GM19395 (cell line): ENCODE measurements at regions not wholly inside any gene's neighbourhood (a gene's known extent, or its start where the extent isn't known, plus 50 kb on each side); places are given as distances from the start of the nearest gene placed in this dataset.

Experiments used
- ATAC-seq: cut with Tn5 transposase; IDR thresholded peaks from one replicate; pipeline ENCODE4 v1.9.1; 2021; ENCODE audit warnings: mild to moderate bottlenecking, moderate library complexity; ENCODE audit not compliant: unreplicated experiment

DNA sequence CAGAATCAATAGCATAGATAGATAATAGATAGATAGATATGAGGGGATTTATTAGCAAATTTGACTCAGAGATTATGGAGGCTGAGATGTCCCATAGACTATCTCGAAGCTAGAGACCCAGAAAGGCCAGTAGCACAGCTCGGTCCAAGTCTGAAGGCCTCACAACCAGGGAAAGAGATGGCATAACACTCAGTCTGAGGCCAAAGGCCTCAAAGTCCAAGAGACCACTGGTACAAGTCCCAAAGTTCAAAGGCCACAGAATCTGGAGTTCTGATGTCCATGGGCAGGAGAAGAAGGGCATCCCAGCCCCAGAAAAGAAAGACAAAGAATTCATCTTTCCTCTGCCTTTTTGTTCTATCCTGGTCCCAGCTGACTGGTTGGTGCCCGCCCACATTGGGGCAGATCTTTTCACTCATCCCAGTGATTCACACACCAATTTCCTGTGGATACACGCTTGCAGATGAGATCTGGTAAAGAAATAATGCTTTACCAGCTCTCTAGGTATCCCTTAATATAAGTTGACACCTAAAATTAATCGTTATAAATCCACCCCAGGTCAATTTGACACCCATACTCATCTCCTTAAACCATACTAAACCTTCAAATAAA lies 127.8 kb upstream of the FBN2 start:
- ATAC-seq = no peak

DNA sequence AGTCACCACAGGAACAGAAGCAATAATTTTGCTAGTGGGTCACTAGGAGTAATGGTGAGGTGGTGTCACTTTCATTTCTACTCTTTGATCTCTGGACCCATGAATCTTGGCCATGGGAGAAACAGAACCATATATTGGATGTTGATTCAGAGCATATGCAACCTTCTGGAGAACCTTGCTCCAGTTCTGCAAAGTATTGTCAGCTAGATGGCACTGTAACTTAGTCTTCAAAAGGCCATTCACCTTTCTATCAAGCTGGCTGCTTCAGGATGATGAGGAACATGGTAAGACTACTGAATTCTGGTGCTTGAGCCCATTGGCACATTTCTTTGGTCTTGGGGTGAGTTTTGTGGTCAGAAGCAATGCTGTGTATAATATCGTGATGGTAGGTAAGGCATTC lies 129.1 kb upstream of the FBN2 start:
- ATAC-seq = no peak

DNA sequence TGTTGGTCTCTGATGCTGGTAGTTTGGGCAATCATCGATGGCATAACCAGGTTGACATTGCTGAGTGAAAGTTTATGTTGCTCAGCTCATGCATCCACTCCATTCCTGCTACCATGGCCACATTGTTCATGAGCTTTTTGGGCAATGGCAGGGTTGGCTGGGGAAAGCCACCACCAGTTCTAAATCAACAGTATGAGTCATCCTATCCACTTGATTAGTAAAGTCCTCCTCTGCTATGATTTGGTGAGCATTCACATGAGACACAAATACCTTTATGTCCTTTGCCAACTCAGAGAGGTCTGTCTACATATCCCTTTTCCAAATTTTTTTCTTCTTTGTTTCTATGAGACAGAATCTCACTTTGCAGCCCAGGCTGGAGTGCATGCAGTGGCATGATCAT lies 129.7 kb upstream of the FBN2 start:
- no peak for ATAC-seq

DNA sequence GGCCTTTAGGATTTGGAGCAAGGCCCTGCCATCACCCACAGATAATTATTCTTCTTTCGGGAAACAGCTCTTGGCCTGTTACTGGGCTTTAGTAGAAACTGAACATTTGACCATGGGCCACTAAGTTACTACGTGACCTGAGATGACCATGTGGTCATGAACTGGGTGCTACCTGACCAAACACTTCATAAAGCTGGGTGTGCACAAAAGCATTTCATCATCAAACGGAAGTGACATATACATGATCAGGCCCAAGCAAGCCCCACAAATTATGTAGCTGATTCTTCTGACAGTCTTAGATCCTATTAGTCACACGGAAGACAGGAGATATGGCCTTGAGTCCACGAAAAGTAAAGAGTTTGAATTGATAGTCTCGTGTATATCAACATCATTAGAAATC lies 130.9 kb upstream of the FBN2 start:
- ATAC-seq = no peak

DNA sequence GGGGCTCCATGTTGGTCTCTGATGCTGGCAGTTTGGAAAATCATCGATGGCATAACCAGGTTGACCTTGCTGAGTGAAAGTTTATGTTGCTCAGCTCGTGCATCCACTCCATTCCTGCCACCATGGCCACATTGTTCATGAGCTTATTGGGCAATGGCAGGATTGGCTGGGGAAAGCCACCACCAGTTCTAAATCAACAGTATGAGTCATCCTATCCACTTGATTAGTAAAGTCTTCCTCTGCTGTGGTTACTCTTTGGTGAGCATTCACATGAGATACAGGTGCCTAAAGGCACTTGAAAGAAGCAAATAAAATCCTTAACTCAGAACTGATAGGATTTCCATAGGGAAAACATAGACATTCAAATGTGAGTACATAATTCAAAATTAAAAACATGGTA lies 131.8 kb upstream of the FBN2 start:
- ATAC-seq = no peak

DNA sequence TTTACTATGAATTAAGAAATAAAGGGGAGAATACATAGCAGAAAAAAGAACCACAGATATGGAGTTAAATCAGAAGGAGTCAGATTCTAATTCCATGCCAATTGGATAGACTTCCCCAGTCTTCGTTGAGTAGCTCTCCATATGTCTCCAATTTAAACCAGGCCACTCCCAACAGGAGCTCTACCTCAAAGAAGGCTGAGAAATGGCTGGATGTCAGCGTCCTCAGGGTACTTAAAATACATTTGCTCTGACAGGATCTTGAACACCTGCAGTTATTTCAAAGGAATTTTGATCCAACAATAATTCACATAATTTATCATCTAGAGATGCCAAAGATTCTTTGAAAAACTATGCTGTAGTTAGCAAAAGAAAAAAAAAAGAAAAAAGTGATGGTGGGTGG lies 133.9 kb upstream of the FBN2 start:
- no peak for ATAC-seq

DNA sequence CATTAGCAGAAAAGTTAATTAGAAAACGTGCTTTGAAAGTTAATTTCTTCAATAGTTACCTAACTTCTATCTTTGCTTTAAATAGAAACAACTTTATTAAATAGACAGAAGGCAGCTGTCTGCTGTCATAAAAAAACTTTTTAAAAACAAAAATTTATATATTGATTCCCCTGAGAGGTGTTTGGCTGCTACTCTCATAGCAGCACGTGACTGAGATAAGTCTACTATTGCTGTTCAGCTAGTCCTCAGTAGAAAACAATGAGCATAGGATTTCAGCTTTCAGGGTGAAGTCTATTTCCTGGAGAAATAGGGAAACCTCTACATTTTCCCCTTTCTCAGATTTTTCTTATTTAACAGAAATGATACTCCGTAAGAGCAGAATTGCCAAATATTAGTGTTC lies 135.0 kb upstream of the FBN2 start:
- no peak for ATAC-seq

DNA sequence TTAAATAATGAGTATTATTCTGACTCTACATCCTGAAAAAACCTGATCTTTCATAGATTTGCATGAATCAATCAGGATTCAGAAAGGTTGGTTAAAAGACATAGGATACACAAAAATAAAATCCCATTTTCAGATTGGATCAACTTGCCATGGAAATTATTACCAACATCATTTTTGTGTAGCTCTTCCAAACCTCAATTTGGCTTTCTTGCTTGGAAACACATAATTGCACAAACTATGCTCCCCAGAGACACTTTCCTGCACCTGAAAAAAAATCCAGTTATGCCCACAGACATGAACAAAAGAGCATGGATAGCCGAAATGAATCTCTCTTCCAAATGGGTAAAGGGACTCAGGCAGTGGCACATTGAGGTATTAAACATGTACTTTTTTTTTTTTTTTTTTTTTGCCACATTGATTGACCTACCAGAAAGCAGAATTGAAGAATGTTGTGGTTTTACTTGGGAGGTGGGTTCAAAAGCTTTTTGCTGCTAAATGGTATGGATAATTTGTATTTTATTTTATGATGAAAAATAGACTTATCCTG lies 135.4 kb upstream of the FBN2 start:
- no peak for ATAC-seq

DNA sequence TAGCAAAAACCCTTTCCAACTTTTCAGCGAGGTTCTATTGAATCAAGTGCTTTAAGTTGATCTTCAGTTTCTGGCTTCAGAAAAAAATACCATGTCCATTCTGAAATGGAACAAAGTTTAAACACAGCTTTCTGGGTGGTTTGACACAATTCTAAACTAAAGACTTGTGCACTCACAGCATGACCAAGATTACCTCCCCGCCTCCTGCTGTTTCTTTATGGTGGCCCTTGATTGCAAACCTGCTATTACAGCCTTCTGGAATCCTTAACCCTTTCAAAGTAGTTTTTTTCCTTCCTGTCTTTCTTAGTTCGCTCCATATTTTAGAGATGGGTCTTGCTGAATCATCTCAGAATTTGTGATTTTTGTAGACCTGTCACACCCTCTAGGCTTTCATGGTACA lies 135.9 kb upstream of the FBN2 start:
- ATAC-seq = no peak

DNA sequence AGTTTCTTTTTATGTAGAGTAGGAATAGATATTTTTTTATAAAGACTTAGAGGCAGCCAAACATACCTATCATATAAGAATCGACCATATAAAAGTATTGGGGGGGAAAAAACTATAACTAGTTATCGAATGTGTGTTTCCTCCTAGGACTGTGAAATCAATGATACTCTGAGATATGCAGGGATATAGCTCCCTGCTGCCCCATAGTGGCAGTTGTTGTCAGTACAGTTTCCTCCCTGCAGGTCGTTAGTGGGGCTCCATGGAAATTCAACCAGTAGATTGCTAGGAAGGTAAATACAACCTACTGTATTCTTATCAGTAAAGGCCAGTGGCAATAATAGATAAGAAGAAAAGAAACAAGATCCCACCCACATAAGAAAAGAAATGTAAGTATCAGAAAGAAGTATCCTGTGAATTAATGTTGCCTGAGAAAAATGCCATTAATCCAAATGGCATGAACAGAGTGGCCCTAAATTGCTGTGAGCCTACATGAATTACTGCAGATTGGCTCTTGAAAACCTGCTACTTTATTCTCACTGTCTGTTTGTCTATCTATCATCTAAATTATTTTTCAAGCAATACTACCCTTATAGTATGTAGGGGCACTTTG lies 136.9 kb upstream of the FBN2 start:
- peak; percentile 88 for ATAC-seq

DNA sequence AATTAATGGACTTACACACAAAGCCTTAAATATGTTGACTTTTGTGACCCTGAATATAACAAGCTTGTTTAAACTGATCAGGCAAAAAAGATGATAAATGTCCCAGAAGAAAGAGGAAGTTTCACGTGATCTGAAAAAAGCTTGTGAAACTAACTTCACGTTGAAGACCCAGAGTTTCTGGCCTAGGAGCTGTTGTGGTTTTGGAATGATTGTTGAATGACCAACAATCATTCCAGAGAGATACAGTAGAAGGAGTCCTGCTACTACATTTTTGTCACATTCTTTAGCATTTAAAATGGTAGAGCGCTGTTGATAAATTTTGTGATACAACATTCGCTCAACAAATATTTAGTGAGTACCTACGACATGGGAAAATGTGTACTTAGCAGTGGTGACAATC lies 143.1 kb upstream of the FBN2 start:
- no peak for ATAC-seq

DNA sequence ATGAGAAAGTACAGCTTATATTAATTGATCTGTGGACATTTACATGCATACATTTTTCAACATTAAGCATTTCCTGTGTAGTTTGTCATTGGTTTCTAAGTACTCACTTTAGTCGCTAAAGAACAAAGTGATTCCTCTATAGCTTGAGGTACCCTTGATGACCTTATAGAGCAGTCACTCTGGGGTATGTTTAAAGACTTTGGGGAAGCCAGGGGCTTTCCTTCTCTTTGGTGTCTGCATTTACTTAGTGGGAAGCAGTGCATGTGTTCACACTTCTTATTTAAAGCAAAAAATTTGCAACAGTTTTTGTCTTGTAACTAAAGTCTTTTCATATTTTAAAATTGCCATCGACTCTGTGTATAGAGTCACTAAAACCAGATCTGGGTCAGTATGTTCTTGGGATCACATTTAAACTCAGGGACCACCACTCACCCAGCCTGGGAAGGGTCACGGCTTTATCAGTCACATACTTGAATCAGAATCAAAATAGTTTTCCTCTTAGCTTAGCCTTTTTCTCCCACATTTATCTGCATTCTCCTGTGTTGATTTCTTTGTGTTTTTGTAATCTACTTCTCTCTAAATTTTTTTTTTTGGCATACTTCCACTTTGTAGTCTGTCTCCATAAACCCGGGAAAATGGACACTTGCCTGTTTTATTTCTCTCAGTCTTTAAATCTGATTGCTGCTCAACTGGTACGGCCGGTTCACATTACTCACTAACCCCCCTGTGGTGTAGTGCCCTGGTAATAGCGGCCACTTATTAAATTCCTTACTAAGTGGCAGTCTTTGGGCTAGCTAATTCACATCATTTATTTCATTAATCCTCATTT lies 143.9 kb upstream of the FBN2 start:
- no peak for ATAC-seq

DNA sequence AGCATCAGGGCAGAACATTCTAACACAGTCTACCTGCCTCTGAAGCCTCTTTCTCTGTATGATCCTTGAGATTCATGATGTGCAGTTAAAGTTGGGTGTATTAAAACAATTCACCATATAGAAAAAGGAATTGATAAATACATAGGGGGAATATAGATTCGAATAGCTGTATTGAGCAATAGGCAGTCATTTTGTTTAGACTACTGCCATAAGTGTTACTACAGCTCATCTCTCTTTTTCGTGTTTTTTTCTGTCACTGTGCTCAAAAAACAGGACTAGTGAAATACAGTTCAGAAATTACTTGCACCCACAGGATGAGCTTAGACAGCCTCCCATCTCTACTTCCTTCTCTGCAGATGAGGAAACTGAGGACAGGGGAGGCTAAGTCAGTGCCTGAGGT lies 144.6 kb upstream of the FBN2 start:
- ATAC-seq = no peak

DNA sequence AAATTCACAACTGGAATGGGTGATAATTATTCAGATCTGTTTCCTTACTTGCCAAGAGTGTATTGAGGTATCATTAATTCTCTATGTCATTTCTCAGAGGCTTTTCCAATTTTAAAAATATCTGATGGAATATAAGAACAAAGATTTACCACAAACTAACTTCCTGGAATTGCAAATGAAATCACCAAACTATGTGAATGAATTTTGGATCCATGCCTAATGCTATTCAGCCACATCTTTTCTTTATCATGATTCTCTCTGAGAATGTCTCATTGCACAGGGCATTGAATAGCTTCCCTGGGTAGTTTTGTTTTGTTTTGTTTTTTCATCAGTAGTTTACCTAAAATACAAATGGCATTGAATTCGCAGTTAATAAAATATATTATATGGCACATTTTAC lies 146.9 kb upstream of the FBN2 start:
- ATAC-seq = no peak

DNA sequence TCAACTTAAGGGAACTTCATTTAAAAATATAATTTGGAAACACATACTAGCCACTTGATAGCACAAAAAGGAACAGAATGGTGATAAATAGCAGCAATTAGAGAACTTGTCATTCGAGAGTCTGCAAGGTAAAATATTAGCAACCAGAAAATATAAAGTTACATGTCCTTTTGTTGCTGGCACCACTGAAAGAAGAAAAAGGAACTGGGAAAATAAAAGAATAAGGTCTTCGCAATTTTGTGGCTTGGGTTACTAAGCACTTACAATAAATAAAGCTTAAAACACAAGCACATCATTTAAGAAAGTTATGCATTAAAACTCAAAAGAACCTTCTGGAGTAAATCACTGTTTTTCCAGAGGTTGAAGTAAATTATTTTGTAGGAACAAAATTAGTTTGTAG lies 149.9 kb upstream of the FBN2 start:
- ATAC-seq = no peak

DNA sequence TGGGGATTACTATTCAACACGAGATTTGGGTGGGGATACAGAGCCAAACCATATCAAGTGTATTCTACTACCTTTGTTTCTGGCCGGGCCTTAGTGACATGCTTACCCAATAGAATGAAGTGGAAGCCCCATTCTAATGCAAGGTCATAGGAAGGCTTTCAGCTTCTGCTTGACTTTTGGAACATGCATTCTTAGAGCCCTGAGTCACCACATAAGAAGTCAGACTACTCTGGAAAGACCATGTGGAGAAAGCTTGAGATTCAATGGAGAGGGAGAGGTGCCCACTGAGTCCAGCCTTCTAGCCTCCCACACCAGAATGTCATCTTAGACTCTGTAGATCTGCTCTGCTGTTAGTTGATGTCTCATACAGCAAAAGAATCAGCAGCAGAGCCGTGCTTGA lies 155.7 kb upstream of the FBN2 start:
- no peak for ATAC-seq

DNA sequence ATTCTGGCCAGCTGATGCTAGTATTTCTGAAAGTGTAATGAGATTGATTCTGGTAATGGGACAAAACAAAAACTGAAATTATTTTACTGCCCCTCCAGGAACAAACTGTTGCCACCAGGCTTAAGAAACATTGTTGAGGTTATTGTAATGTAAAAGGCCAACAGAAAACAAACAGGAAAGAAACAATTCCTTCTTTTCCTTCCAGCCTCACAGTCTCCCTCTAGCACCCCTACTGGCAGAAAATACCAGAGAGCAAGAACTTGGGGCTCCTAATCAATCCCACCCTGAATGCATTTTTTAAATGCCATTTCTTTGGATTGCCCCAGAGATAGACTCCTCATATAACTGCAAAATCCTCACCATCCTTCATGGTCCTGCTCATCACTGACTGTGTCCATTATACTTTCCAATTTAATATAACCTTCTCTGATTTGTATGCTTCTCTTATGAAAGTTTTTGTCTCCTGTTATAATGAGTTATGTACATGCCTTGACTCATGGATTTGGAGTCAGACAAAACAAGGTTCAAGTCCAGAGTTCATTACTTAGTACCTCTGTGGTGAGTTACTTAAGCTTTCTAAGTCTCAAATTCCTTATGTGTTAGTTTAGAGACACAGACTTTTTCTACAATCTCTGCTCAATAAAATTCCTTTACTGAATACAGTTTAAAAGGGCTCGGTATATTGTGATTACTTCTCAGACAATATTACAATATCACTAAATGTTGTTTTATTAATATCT lies 157.9 kb upstream of the FBN2 start:
- no peak for ATAC-seq

DNA sequence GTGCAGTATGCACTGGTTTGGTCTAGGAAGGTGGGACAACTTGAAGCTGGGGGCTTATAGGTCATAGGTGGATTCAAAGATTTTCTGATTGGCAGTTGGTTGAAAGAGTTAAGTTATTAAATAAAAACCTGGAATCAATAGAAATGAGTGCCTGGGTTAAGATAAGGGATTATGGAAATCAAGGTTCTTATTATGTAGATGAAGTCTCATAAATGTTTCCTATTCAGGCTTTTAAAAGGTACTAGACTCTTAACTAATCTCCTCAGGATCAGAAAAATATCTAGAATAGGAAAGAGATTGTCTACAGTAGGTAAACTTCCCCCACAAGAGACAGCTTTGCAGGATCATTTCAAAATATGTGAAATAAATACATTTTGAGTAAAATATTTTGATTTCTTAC lies 163.3 kb upstream of the FBN2 start:
- no peak for ATAC-seq

DNA sequence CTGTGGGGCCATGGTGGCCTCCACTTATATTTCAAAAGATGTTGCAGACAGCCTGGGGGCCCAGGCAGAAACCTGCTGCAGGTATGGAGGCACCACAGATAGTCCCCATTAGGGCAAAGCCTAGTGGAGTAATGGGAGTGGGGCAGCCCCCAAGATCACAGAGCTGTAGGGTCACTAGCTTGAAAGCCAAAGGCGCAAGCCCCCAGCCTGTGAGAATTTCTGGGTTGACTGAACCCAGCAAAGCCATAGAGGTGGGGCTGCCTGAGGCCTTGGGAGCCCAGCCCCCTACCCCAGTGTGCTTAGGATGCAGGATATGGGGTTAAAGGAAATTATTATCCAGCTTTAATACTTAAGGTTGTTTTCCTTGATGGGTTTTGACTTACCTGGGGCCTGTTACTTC lies 165.3 kb upstream of the FBN2 start:
- no peak for ATAC-seq

DNA sequence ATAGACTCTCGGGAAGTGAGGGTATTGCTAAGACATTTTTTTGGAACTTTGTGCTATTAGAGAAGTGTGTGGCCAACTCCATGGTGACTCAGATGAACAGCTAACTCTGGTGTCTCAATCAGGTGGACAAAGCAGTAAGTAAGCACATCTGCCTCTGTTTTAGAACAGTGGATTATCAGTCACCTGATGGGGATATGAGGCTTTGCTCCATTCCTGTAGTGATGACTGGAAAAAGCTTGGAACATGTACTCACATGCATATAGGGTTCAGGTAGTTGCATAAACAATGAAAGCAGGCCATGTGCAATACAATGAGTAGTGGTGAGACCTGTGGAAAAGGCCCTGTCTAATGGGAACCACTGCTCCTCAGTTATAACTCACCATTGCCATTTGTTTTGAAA lies 168.2 kb upstream of the FBN2 start:
- no peak for ATAC-seq

DNA sequence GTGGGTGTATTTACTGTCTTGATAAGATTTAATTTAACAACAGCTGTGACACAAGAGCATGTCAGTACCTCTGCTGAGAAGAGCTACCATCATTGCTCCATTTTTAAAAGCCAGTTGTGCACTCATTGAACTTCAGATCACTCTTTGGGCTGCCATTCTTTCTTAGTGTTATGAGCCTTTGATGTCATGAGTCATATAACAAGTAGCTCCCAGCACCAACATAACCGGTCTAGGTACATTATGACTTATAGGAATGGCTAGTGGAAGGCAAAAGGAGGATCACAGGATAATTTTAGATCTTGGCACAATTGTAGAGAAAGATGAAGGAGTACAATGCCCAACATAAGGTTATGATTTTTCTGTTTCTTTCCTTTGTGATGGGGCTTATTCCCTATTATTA lies 170.8 kb upstream of the FBN2 start:
- no peak for ATAC-seq
